GM23338 (cell line): ENCODE measurements at regions not wholly inside any gene's neighbourhood (a gene's known extent, or its start where the extent isn't known, plus 50 kb on each side); places are given as distances from the start of the nearest gene placed in this dataset.

Source experiments
- CTCF ChIP-seq, 2 experiments: fragments of 200-600 bp in 1 of 2; sonication (generic) in 1 of 2; conservative IDR thresholded peaks; 2 replicates each; pipeline versions ENCODE4 v1.5.1 to v1.6.1; 2016 to 2017; ENCODE audit warnings: antibody characterized with exemption in 2 of 2, low read depth in 2 of 2, mild to moderate bottlenecking in 2 of 2, moderate library complexity in 1 of 2
- EZH2 ChIP-seq: fragments of 200-600 bp; sonication (generic); IDR thresholded peaks from one replicate; pipeline ENCODE4 v1.8.0; 2017; ENCODE audit warnings: antibody characterized with exemption, mild to moderate bottlenecking, low read depth; ENCODE audit not compliant: unreplicated experiment
- EZH2phosphoT487 ChIP-seq: fragments of 200-600 bp; sonication (generic); IDR thresholded peaks from one replicate; pipeline ENCODE4 v1.8.1; 2018; ENCODE audit warnings: antibody characterized with exemption; ENCODE audit not compliant: unreplicated experiment
- POLR2AphosphoS5 ChIP-seq: IDR thresholded peaks from 2 replicates; pipeline ENCODE4 v1.6.1; 2016; ENCODE audit warnings: antibody characterized with exemption, low read depth
- REST ChIP-seq: IDR thresholded peaks from one replicate; pipeline ENCODE4 v1.6.1; 2018; ENCODE audit warnings: antibody characterized with exemption; ENCODE audit not compliant: unreplicated experiment
- ZNF114 ChIP-seq: fragments of 250-450 bp; sonication (Bioruptor Pico); IDR thresholded peaks from 2 replicates; pipeline ENCODE4 v1.5.0; 2020; ENCODE audit warnings: mild to moderate bottlenecking, moderate library complexity
- ZNF331 ChIP-seq: fragments of 250-450 bp; sonication (Bioruptor Pico); IDR thresholded peaks from 2 replicates; pipeline ENCODE4 v1.5.0; 2020; ENCODE audit warnings: low read depth, mild to moderate bottlenecking, moderate library complexity

- TF ChIP-seq CTCF (conservative IDR thresholded peaks at IDR 0.05; ENCODE audit: low read depth in 2 of 2) (no peak), POLR2AphosphoS5 (no peak), REST (no peak), EZH2 (no peak), ZNF114 (CRISPR knock-in tag) (no peak), ZNF331 (CRISPR knock-in tag) (no peak), EZH2phosphoT487 (no peak)
Measured at GRCh38 chr13:87003265-87003664, 667.9 kb upstream of the SLITRK5 start.
